Small intestine (tissue), 7 donors: ENCODE measurements at regions not wholly inside any gene's neighbourhood (a gene's known extent, or its start where the extent isn't known, plus 50 kb on each side); places are given as distances from the start of the nearest gene placed in this dataset.
A peak's percentile ranks its signal among the peaks of the same experiment; 100 is the strongest.

Source experiments
- DNase-seq, 2 donors: peaks; one replicate each; pipeline versions ENCODE4 v3.0.0 to v3.0.0-alpha.2; 2013
- FAIRE-seq: peaks from 2 replicates; lab custom pipeline; 2012; peaks lifted over from hg19 to GRCh38; lab: Jason Lieb, UNC
- H3K27ac ChIP-seq, 3 donors: one replicate each; pipeline ENCODE4 v1.5.1; 2013; ENCODE audit warnings: low read length in 2 of 3, mild to moderate bottlenecking in 2 of 3, control low read depth in 1 of 3, inconsistent platforms in 1 of 3, low read depth in 1 of 3, moderate library complexity in 1 of 3
- H3K27me3 ChIP-seq, 3 donors: one replicate each; pipeline ENCODE4 v1.6.1; 2013; ENCODE audit warnings: low read length in 3 of 3, inconsistent platforms in 1 of 3; ENCODE audit not compliant: control insufficient read depth in 3 of 3, insufficient read depth in 3 of 3
- H3K36me3 ChIP-seq, 3 donors: one replicate each; pipeline ENCODE4 v1.6.1; 2013; ENCODE audit warnings: low read length in 3 of 3, inconsistent platforms in 1 of 3, low read depth in 1 of 3, mild to moderate bottlenecking in 1 of 3, moderate library complexity in 1 of 3; ENCODE audit not compliant: control insufficient read depth in 3 of 3, insufficient read depth in 2 of 3
- H3K4me1 ChIP-seq, 3 donors: one replicate each; pipeline ENCODE4 v1.6.1; 2013; ENCODE audit warnings: low read length in 2 of 3, inconsistent platforms in 1 of 3, low read depth in 1 of 3, mild to moderate bottlenecking in 1 of 3, moderate library complexity in 1 of 3; ENCODE audit not compliant: control insufficient read depth in 3 of 3, insufficient read depth in 2 of 3
- H3K4me3 ChIP-seq, 3 donors: one replicate each; pipeline ENCODE4 v1.5.1; 2013; ENCODE audit warnings: low read length in 3 of 3, control low read depth in 1 of 3, inconsistent platforms in 1 of 3, low read depth in 1 of 3, mild to moderate bottlenecking in 1 of 3, moderate library complexity in 1 of 3
- H3K9me3 ChIP-seq, 2 donors: one replicate each; pipeline ENCODE4 v1.6.1; 2013; ENCODE audit warnings: low read depth in 1 of 2, low read length in 1 of 2; ENCODE audit not compliant: control insufficient read depth in 2 of 2, insufficient read depth in 1 of 2
- WGBS, 3 donors: extraction: QIAGEN DNeasy Blood & Tissue Kit; methylation state at CpG; one replicate each; pipeline ENCODE4 v1.1.7; 2013; 5-methylcytosine and 5-hydroxymethylcytosine counted together
- donor health status: healthy with polysubstance abuse.
- donor health status: control.
- donor health status: control.
- donor health status: Bipolar disorder and iron deficiency.
- donor health status: healthy.

DNA sequence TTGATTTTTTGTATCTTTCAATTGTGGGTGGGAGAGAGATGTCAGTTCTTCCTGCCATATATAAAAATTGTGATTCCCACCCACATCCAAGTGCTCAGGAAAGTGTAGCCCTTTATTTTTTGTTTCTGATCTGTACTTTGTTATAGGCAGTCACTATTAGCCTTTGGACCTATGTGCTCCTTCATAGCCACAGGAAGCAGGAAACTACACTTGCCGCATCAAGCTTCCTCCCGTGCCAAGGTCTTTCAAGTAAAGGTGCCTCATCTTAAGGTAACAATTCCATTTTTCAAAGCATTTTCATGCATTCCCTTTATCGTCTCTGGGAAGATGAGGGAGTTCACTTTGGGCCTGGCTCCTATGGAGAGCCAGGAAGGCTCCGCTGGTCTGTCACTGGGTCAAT is 339.0 kb downstream of the DIRAS2 start:
- FAIRE-seq (no peak), DNase-seq (peak; percentile 44 to 47)
- 35 to 53% (median 43%) methylated on average over 4 of the region's 4 CpGs for WGBS, 3 donors
- Histone ChIP-seq H3K4me3 (no peak overlapping the region), H3K4me1 (peaks cover 0 to 15% (median 0%) of the 10 kb centered on the region in 3 donors), H3K9me3 (no peaks in the 10 kb centered on the region), H3K27me3 (no peaks in the 10 kb centered on the region), H3K36me3 (no peaks in the 10 kb centered on the region), H3K27ac (no peak overlapping the region)

DNA sequence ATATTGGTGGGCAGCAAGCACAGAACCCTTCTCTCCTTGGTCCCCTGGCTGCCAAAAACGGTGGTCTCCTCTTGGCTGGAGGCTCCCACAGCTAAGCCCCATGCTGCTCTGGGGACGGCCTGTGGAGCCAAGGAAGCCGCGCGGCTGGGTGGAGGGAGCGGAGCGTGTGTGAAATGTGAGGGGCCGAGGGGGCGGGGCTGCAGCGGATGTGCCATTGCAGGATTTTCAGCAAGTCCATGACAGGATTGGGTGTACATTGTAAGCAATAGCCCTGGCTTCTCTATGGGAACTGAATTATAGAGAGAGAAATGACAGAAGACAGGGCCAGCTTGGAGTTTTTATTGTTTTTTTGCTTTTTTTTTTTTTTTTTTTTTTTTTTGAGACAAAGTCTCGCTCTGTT is 336.5 kb downstream of the DIRAS2 start:
- Histone ChIP-seq H3K9me3 (no peaks in the 10 kb centered on the region), H3K4me1 (peaks cover 0 to 36% (median 0%) of the 10 kb centered on the region in 3 donors), H3K27me3 (no peaks in the 10 kb centered on the region), H3K4me3 (no peak overlapping the region), H3K27ac (no peak overlapping the region), H3K36me3 (no peaks in the 10 kb centered on the region)
- no peak for FAIRE-seq
- 82 to 93% (median 92%) methylated on average over 11 of the region's 11 CpGs for WGBS, 3 donors
- no peak for DNase-seq

DNA sequence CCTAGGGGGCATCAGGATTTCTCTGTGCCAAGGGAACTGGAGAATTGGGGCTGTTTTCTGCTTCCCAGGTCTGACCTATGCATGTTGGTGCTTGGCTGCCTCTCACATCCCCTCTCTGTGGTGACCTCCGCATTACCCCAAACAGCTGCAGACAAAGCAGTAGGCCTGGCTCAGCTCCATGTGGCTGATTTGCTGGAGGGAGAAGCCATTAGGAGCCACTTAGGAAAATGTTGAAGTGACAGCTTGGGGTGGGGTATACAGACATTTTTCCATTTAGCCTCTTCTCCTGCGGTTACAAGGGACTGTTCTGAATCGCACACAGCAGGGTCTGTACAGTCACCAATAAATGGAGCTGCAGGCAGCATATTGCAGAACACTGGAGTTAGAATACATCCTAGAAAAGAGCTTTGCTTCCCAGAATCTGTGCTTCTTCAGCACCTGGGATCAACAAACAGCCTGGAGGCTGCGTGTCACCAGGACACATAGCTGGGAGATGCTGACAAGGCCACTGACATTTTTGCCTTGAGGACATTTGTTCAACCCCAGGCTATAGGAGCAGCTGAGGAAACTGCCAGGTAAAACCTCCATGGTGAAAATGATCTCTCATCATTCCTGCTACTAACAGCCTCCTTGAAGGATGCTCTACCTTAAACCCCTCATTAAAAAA is 335.3 kb downstream of the DIRAS2 start:
- Histone ChIP-seq H3K9me3 (no peaks in the 10 kb centered on the region), H3K4me3 (no peak overlapping the region), H3K4me1 (peaks cover 0 to 36% (median 0%) of the 10 kb centered on the region in 3 donors), H3K27me3 (no peaks in the 10 kb centered on the region), H3K27ac (no peak overlapping the region), H3K36me3 (no peaks in the 10 kb centered on the region)
- DNase-seq (peak in 1 of 2 donors; percentile 46), FAIRE-seq (no peak)
- 65 to 95% (median 85%) methylated on average over 4 of the region's 4 CpGs for WGBS, 3 donors

DNA sequence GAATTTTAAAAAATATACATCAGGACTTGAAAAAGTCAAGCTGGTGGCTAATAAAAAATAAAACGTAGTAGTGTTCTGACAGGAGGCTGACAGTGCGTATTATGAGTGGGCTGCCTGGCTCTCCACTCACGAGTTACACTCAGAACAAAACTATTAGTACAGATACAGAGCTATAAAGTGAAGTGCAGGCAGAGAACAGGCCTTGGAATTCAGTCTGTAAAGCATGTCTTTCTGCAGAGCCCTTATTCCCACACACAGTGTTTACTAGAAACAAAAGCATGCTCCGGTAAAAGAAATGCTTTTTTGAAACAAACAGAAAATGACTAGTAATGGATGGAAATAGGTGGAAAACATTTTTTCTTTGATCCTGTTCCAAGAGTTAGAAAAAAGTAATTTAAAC is 334.7 kb downstream of the DIRAS2 start:
- no peaks in the 10 kb centered on the region for H3K27me3 ChIP-seq
- no peaks in the 10 kb centered on the region for H3K9me3 ChIP-seq
- DNase-seq (no peak), FAIRE-seq (no peak)
- no peaks in the 10 kb centered on the region for H3K36me3 ChIP-seq
- H3K4me3 ChIP-seq, result no peak overlapping the region
- H3K4me1 ChIP-seq, result peaks cover 0 to 36% (median 0%) of the 10 kb centered on the region in 3 donors
- H3K27ac ChIP-seq, result peak overlapping the region in 1 of 3 donors; percentile 13
- WGBS, 3 donors, result 62 to 78% (median 75%) methylated on average over 4 of the region's 4 CpGs

DNA sequence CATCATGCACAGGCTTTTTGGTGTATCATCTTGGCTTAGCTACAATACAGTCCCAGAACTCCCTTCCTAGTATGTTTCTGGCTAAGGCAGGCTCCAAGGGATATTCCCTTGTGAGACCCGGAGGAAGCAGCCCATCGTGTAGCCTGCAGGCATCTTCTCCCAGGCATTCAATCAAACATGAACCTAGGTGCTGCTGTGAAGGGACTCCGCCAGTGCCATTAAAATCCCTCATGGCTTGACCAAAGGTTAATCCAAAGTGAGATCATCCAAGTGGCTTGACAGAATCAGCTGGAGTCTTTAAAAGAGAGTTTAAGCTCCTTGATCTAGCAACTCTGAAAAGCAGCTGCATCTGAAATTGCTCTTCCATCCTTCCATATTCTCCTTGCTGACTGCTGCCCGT is 333.9 kb downstream of the DIRAS2 start:
- Histone ChIP-seq H3K4me3 (no peak overlapping the region), H3K36me3 (no peaks in the 10 kb centered on the region), H3K27me3 (no peaks in the 10 kb centered on the region), H3K9me3 (no peaks in the 10 kb centered on the region), H3K27ac (peak overlapping the region in 1 of 3 donors; percentile 65), H3K4me1 (peaks cover 0 to 36% (median 0%) of the 10 kb centered on the region in 3 donors)
- no peak for FAIRE-seq
- peak; percentile 63 to 86 for DNase-seq
- 9 to 56% (median 51%) methylated on average over 4 of the region's 4 CpGs for WGBS, 3 donors

DNA sequence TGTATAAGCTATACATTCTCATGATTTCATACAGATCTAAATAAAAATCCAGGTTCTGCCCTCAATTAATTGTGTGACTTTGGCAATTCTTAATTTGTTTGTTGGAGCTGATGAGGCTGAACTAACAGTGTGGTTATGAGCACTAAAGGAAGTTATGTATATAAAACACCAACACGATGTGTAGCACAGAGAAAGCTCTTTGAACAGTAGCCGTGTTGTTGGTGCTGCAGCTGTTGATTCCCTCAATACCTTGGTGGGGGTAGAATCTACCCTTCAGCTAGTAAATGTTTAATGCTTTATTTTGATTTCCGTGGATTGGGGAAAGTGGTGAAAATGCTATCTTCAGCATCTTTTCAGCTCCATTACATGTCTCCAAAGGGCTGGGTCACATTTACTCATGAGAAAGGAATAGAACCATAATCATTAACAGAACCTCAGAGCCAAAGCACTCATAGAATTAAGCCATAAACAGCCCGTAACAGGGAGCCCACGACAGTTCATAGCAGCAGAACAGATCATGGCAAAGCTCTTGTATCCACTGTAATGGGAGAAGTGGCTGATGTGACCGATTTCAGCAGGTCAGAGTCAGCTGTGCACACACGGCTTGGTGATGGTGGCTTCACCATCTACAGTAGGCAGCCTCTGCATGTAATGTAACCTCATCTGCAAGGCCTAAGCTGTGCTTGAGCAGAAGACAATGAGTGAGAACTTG is 332.7 kb downstream of the DIRAS2 start:
- no peaks in the 10 kb centered on the region for H3K36me3 ChIP-seq
- H3K27ac ChIP-seq, result peak overlapping the region in 1 of 3 donors; percentile 87
- no peak overlapping the region for H3K4me3 ChIP-seq
- H3K9me3 ChIP-seq, result no peaks in the 10 kb centered on the region
- no peaks in the 10 kb centered on the region for H3K27me3 ChIP-seq
- FAIRE-seq, result no peak
- peaks cover 0 to 36% (median 0%) of the 10 kb centered on the region in 3 donors for H3K4me1 ChIP-seq
- DNase-seq, result peak; percentile 6 to 81
- 48 to 68% (median 53%) methylated on average over 7 of the region's 7 CpGs for WGBS, 3 donors

DNA sequence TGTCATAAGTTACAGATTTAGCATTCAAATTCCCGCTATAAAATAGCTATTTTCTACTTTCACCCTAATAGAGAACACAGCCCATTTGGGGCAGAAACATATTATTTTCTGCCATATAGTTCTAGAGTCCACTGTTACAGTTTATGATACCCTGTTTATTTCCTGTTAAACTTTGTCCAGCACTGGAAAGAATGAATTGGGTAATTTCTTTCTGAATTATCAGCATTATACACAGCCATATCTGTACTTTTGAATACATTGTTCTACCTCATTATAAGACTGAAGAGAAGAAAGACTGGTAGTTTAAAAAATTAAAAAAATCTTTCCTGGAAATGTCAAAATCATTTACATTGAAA is 332.1 kb downstream of the DIRAS2 start:
- 84 to 93% (median 87%) methylated on average over 1 of the region's 1 CpG for WGBS, 3 donors
- Histone ChIP-seq H3K4me3 (no peak overlapping the region), H3K36me3 (no peaks in the 10 kb centered on the region), H3K9me3 (no peaks in the 10 kb centered on the region), H3K4me1 (peaks cover 0 to 36% (median 0%) of the 10 kb centered on the region in 3 donors), H3K27me3 (no peaks in the 10 kb centered on the region), H3K27ac (peak overlapping the region in 1 of 3 donors; percentile 87)
- DNase-seq, result peak in 1 of 2 donors; percentile 9
- FAIRE-seq, result no peak

DNA sequence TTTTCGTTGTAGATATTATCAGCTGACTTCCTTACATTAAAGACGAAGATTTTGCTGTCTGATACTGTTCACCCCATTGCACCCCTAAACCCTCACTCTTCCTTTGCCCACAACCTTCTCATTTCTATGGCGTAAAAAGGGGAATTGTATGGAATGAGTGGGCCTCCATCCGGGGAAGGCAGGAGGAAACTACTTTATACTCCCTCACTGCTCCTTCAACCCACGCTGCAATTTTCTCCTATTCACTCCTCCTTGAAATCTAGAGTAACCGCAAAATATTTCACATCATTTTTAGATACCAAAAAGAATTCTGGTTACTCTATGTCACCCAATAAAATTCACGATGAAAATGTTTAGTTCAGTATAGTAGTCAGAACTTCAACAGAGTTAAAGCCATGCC is 330.8 kb downstream of the DIRAS2 start:
- WGBS, 3 donors, result 82 to 91% (median 82%) methylated on average over 7 of the region's 7 CpGs
- no peaks in the 10 kb centered on the region for H3K36me3 ChIP-seq
- DNase-seq (no peak), FAIRE-seq (no peak)
- peaks cover 0 to 36% (median 0%) of the 10 kb centered on the region in 3 donors for H3K4me1 ChIP-seq
- H3K27me3 ChIP-seq, result no peaks in the 10 kb centered on the region
- H3K27ac ChIP-seq, result no peak overlapping the region
- H3K4me3 ChIP-seq, result no peak overlapping the region
- no peaks in the 10 kb centered on the region for H3K9me3 ChIP-seq
